ENCODE measurements at regions not wholly inside any gene's neighbourhood (a gene's known extent, or its start where the extent isn't known, plus 50 kb on each side); places are given as distances from the start of the nearest gene placed in this dataset.

- ChIA-PET CTCF (no interaction called here), POLR2A (no interaction called here)
- no peak overlapping the region for H3K4me3 ChIP-seq (ENCODE audit: low read depth, low read length)
- H3K36me3 ChIP-seq (ENCODE audit: control insufficient read depth in 2 of 2, insufficient read depth in 1 of 2, low read length in 2 of 2) = no peaks in the 10 kb centered on the region
- H3K9me3 ChIP-seq (ENCODE audit: control insufficient read depth, insufficient read depth, low read depth, low read length) = no peaks in the 10 kb centered on the region
- H3K27ac ChIP-seq (ENCODE audit: extremely low read depth, low read depth, low read length) = no peak overlapping the region
- no peaks in the 10 kb centered on the region; the same call in 1 of the 2 replicates for H3K4me1 ChIP-seq (ENCODE audit: control insufficient read depth, insufficient read depth, low read length)
- 0 out of 2 replicates have a peak, but pooled peaks have one; percentile 60 for TF ChIP-seq ATF2 (tag by site-specific recombination; IDR thresholded peaks at IDR 0.05; ENCODE audit: low read depth)
- no peak for TF ChIP-seq ZSCAN23 (tag by site-specific recombination; IDR thresholded peaks at IDR 0.05)
- TF ChIP-seq MYNN (tag by site-specific recombination; IDR thresholded peaks at IDR 0.05; ENCODE audit: borderline replicate concordance) = no peak
Observed at GRCh38 chr14:38877744-38878388, 225.2 kb downstream of the SEC23A start.

- Histone ChIP-seq H3K4me3 (ENCODE audit: low read depth, low read length) (no peak overlapping the region), H3K4me1 (ENCODE audit: control insufficient read depth, insufficient read depth, low read length) (no peaks in the 10 kb centered on the region; the same call in 1 of the 2 replicates), H3K27ac (ENCODE audit: extremely low read depth, low read depth, low read length) (no peak overlapping the region), H3K36me3 (ENCODE audit: control insufficient read depth in 2 of 2, insufficient read depth in 1 of 2, low read length in 2 of 2) (no peaks in the 10 kb centered on the region), H3K9me3 (ENCODE audit: control insufficient read depth, insufficient read depth, low read depth, low read length) (no peaks in the 10 kb centered on the region)
- no peak for TF ChIP-seq ZSCAN4 (tag by site-specific recombination; IDR thresholded peaks at IDR 0.05)
- TF ChIP-seq KLF9 (tag by site-specific recombination; IDR thresholded peaks at IDR 0.05; ENCODE audit: low read depth) = no peak
- TF ChIP-seq ZNF623 (tag by site-specific recombination; IDR thresholded peaks at IDR 0.05) = no peak
- TF ChIP-seq OVOL3 (tag by site-specific recombination; IDR thresholded peaks at IDR 0.05) = no peak
- TF ChIP-seq ZNF610 (tag by site-specific recombination; IDR thresholded peaks at IDR 0.05; ENCODE audit: borderline replicate concordance) = no peak
- no peak for TF ChIP-seq SALL2 (tag by site-specific recombination; IDR thresholded peaks at IDR 0.05; ENCODE audit: borderline replicate concordance)
- TF ChIP-seq ZNF324 (tag by site-specific recombination; IDR thresholded peaks at IDR 0.05) = no peak
- TF ChIP-seq ZNF37A (tag by site-specific recombination; IDR thresholded peaks at IDR 0.05) = no peak
- no peak for TF ChIP-seq ZNF214 (tag by site-specific recombination; IDR thresholded peaks at IDR 0.05; ENCODE audit: borderline replicate concordance)
- TF ChIP-seq ZBTB49 (tag by site-specific recombination; IDR thresholded peaks at IDR 0.05; ENCODE audit: low read depth) = no peak
- no peak for TF ChIP-seq ZNF391 (tag by site-specific recombination; IDR thresholded peaks at IDR 0.05; ENCODE audit: borderline replicate concordance, low read depth)
- TF ChIP-seq ZNF48 (tag by site-specific recombination; IDR thresholded peaks at IDR 0.05) = no peak
- no peak for TF ChIP-seq ZNF280D (tag by site-specific recombination; IDR thresholded peaks at IDR 0.05)
- TF ChIP-seq MYNN (tag by site-specific recombination; IDR thresholded peaks at IDR 0.05; ENCODE audit: borderline replicate concordance) = no peak
- TF ChIP-seq PRDM6 (tag by site-specific recombination; IDR thresholded peaks at IDR 0.05) = no peak
- TF ChIP-seq ZNF549 (tag by site-specific recombination; IDR thresholded peaks at IDR 0.05) = no peak
- no peak for TF ChIP-seq ZNF76 (tag by site-specific recombination; IDR thresholded peaks at IDR 0.05; ENCODE audit: borderline replicate concordance, low read depth)
- no peak for TF ChIP-seq ZNF701 (tag by site-specific recombination; IDR thresholded peaks at IDR 0.05)
- no peak for TF ChIP-seq ZNF274 (IDR thresholded peaks at IDR 0.05; ENCODE audit: low read length)
- TF ChIP-seq ZNF274 (tag by site-specific recombination; IDR thresholded peaks at IDR 0.05; ENCODE audit: borderline replicate concordance) = no peak
- no peak for TF ChIP-seq ZNF221 (tag by site-specific recombination; IDR thresholded peaks at IDR 0.05; ENCODE audit: borderline replicate concordance)
- CTCF ChIA-PET = interaction anchor here (0.5 to 1.3 kb wide), 2 partner anchors 89 to 141 kb away, joined by 3 to 5 read pairs; no protein-coding TSS in a partner anchor
- POLR2A ChIA-PET = no interaction called here
Observed at GRCh38 chr14:38874721-38875120, 228.3 kb downstream of the SEC23A start.

Data from HEK293 (cell line).